TTC549 (cell line): ENCODE measurements at regions not wholly inside any gene's neighbourhood (a gene's known extent, or its start where the extent isn't known, plus 50 kb on each side); places are given as distances from the start of the nearest gene placed in this dataset.

ENCODE experiments used
- FAIRE-seq: peaks from 2 replicates; lab custom pipeline; 2012; peaks lifted over from hg19 to GRCh38; lab: Jason Lieb, UNC

- FAIRE-seq, result no peak
Measured at GRCh38 chr5:124263680-124264491, 482.6 kb downstream of the ZNF608 start.

- no peak for FAIRE-seq
Measured at GRCh38 chr5:124262991-124263571, 483.4 kb downstream of the ZNF608 start.

- FAIRE-seq, result no peak
Measured at GRCh38 chr5:124262470-124262869, 484.0 kb downstream of the ZNF608 start.

GRCh38 chr5:124261848-124262247, 484.6 kb downstream of the ZNF608 start:
- FAIRE-seq, result no peak

GRCh38 chr5:124260921-124261515, 485.4 kb downstream of the ZNF608 start:
- no peak for FAIRE-seq

- no peak for FAIRE-seq
Measured at GRCh38 chr5:124259017-124259416, 487.4 kb downstream of the ZNF608 start.

GRCh38 chr5:124257048-124257447, 489.4 kb downstream of the ZNF608 start:
- FAIRE-seq, result no peak

- FAIRE-seq, result no peak
Measured at GRCh38 chr5:124253203-124253810, 493.1 kb downstream of the ZNF608 start.

GRCh38 chr5:124252747-124253146, 493.7 kb downstream of the ZNF608 start:
- FAIRE-seq, result no peak

- no peak for FAIRE-seq
Measured at GRCh38 chr5:124252191-124252638, 494.2 kb downstream of the ZNF608 start.

- FAIRE-seq, result no peak
Measured at GRCh38 chr5:124245276-124245675, 501.2 kb downstream of the ZNF608 start.

- no peak for FAIRE-seq
Measured at GRCh38 chr5:124240732-124241131, 505.7 kb downstream of the ZNF608 start.

GRCh38 chr5:124239572-124239971, 506.9 kb downstream of the ZNF608 start:
- FAIRE-seq, result no peak

- FAIRE-seq, result no peak
Measured at GRCh38 chr5:124238350-124238749, 508.1 kb downstream of the ZNF608 start.

GRCh38 chr5:124237206-124237695, 509.2 kb downstream of the ZNF608 start:
- FAIRE-seq, result no peak

GRCh38 chr5:124236361-124237205, 509.9 kb downstream of the ZNF608 start:
- no peak for FAIRE-seq

- FAIRE-seq, result no peak
Measured at GRCh38 chr5:124235576-124235975, 510.9 kb downstream of the ZNF608 start.

GRCh38 chr5:124234770-124235562, 511.5 kb downstream of the ZNF608 start:
- no peak for FAIRE-seq

GRCh38 chr5:124234022-124234769, 512.2 kb downstream of the ZNF608 start:
- no peak for FAIRE-seq

GRCh38 chr5:124232515-124232914, 513.9 kb downstream of the ZNF608 start:
- no peak for FAIRE-seq
